Left renal pelvis (tissue), 4 donors: ENCODE measurements at regions not wholly inside any gene's neighbourhood (a gene's known extent, or its start where the extent isn't known, plus 50 kb on each side); places are given as distances from the start of the nearest gene placed in this dataset.

Source experiments
- DNase-seq, 4 donors: peaks; one replicate each; pipeline ENCODE4 v3.0.0-alpha.2; 2013; ENCODE audit warnings: low read depth in 4 of 4, low spot score in 3 of 4

DNA sequence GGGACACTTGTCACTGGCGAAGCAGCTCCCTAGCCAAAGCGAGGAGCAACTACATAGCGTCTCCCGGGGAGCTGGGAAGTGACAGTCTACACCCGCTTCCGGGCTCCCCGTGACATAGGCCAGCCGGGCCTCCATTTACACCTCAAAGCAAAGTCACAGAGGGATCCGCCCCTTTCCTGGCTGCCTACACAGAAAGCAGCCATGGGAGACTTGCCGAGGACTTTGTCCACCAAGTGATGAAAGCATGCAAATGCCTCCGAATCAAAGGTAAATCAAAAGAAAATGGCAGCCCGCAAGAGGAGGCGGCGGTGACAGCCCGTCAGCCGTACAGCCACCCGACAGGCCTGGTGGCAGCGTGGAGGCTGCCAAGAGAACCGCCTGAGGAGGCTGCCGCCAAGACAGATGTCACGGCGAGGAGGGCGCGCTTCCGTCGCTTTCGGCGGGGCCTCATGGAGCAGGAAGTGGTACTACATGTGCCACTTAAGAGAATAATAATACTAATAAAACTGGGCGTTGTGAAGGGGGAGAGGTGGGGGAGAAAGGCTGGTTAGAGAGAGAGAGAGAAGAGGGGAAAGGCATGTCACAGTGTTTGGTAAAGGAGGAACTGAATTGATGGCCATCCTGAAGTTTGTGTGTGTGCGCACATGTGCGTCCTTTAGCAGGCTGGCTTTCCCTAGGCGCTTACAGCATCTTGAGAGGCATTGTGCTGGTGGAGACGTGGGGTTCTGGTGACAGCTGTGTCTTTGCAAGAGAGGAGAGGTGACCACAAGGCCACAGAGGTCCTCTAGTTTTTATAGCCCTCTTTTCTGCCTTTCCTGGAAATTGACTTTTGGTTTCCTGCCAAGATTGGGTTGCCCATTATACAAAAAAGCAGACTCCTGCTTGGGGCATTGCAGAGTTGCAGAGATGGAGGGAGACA is 661.7 kb downstream of the VRK1 start:
- DNase-seq, result peak; percentile 16 to 37 (median 28)

DNA sequence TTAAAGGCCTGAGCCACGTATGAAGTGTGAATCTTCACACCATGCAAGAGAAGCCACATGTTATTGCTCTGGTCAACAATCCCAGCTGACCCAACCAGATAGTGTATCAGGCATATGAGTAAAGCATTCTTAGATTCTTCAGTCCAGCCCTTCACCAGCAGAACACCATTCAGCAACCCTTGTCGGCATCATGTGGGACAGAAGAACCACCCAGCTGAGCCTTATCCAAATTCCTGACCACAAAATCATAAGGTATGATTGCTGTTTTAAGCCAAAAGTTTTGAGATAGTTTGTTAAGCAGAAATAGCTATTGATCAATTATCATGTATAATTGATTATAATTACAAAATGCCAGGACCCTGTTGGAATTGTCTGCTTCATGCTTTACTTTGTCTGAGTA is 664.9 kb downstream of the VRK1 start:
- no peak for DNase-seq

DNA sequence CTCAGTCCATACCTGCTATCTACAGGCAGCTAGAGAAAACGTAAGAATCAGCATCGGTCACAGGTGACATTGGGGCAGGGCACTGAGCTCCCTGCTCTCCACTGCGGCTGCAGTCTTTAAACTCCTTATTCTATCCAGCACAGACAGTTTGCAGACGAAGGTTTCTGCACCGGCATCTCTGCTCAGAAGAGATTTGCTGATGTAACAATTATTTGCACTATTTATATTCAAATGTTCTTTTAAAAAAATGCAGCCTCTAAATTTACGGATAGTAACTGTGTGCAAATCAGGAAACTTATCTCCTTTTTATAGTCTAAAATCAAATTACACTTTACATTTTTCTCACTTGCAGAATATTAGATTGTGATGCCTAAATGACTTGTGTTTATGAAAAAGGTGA is 671.0 kb downstream of the VRK1 start:
- no peak for DNase-seq

DNA sequence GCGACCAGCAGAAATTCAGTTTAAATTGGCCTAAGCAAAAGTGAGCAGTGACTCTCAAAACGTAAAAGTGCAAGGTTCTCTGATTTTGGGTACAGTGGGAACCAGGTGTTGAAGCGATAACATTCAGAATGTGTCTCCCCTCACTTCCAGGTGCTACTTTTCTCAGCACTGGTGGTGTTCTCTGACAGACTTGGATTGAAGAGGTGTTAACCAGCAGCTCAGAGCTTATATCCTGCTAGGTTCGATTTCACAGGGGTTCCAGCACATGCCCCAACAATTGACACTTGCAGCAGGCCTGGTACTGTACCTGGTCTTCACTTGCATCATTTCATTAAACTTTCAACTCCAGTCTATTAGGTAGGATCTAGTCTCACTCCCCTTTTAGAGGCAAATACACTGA is 680.2 kb downstream of the VRK1 start:
- no peak for DNase-seq

DNA sequence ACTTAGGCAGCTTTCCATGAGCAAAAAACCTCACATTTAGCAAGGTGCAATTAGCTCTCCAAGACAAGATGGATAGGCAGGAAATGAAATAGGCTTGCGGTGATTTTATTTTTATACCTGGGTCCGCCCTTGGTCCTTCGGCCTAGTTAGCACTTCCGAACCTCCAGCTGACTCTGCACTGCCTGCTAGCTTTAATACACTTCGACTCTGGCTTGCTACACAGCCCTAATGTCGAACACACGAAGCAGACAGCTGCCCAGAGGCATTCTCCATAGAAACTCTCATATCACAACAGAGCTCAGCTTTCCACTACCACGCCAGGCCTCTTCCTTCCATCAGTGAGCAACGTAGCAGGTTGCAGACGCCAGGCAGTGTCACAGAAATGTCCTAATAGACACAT is 688.0 kb downstream of the VRK1 start:
- DNase-seq, result no peak

DNA sequence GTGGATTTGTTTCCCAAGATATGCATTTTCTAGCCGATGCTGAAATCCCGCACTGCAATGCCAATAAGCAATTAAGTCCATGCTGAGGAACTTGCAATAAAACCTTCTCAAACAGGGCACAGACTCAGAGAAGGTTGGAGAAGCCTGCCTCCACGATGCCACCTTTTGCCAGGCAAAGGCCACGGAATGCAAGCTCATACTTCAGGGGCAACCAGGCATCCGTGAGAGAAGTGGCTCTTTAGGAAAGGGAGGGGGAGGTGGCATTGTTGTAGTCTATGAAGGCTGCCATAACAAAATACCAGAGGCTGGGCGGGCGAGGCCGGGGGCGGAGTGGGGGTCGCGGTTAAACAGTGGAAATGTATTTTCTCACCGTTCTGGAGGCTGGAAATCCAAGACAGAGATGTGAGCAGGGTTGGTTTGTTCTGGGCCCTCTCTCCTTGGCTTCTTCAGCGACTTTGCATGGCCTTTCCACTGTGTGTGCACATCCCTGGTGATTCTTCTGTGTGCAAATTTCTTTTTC is 689.5 kb downstream of the VRK1 start:
- DNase-seq, result no peak

DNA sequence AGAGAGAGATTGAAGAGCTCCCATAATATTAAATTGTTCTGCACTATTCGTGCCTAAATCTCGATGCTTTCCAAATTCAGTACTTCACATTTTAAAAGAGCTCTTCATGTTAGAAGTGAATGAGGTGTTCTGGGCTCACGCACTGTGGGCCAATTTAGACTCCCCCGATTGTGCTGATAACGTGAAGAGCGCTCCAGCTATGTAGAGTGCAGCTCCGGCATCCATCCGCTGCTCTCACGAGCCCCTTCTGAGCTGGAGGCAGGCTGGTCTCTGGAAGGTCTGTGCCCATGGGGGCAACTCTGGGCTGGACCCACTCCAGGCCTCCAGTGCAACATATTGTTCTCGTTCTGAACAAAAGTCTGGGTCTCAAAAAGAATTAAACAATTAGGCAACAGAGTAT is 692.6 kb downstream of the VRK1 start:
- no peak for DNase-seq

DNA sequence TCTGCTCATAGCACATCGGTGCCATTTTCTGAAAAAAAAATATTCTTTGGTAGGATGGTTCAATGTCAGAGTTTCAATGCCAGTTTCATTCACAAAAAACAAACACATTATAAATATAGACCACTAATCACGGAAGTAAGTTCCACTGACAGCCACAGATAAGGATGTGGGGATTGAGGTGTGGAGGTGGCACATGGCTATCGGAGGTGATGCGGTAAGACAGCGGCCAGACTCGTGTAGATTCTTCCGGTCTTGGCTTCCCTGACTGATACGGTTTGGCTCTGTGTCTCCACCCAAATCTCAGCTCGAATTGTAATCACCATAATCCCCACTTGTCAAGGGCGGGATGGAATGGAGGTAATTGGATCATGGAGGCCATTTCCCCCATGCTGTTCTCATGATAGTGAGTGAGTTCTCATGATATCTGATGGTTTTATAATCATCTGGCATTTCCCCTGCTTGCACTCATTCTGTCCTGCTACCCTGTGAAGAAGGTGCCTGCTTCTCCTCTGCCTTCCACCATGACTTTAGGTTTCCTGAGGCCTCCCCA is 693.4 kb downstream of the VRK1 start:
- DNase-seq, result no peak

DNA sequence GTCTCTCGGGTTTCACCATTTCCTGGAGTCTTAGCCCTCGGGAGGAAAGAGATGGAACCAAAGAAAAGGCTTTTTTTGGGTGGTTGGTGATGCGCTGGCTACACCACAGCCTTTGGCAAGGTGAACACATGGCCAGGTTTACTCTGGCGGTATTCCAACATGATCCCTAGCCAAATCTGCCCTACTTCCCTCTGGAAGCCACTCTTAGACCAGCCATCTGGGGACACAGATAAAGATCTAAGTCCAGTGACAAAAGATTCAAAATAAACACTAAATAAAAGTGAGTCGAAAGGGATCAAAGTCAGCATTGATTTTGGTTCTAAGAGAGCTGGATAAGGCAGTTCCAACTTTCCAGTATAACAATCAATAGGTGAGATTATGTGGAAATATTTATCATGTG is 694.5 kb downstream of the VRK1 start:
- DNase-seq, result no peak

DNA sequence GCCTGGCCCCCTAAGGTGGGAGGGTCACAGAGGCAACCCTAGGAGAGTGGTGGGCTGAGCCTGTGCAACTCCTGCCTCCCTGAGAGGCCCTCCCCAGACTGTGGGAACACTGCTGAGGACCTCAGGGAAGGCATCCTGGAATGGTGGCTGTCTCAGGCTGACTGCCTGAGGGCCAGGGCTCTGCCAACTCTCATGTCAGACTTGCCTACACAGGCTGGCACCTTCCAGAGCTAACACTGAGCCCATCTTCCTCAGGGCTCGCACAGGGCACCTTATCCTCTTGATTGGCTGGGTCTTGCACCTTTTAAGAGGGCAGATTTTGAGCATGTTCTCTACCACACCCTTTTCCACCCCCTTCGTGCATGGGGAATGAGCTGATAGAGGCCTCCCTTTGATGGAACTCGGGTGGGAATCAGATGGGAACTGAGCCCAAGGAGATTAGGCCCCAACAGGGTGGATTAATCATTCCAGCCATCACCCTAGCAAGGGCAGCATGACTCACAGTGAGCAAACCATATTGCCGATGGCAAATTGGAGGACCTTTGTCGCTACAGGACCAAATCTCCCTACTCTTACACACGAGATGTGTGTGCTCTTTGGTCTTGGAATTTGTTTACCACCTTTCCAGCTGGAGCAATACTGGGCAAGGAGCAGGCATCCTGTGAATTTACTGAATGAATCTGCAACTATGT is 702.8 kb downstream of the VRK1 start:
- no peak for DNase-seq

DNA sequence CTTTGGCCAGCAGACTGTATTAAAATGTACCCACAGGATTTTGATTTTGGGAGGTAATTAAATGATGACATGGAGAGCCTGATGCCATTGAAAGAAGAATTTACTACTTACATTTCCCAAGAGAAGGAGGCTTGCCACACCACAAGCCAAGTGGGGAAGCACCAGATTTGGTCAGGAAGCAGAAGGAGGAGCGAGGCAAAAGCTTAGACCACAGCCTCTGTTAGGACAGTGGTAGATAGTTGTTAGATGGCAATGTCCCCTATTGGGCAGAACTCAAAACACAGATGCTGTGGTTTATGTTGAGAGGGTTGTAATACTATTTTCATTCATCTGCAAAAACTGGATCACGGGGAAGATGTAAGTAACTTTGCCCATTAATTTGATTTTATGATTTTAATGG is 709.4 kb downstream of the VRK1 start:
- no peak for DNase-seq

DNA sequence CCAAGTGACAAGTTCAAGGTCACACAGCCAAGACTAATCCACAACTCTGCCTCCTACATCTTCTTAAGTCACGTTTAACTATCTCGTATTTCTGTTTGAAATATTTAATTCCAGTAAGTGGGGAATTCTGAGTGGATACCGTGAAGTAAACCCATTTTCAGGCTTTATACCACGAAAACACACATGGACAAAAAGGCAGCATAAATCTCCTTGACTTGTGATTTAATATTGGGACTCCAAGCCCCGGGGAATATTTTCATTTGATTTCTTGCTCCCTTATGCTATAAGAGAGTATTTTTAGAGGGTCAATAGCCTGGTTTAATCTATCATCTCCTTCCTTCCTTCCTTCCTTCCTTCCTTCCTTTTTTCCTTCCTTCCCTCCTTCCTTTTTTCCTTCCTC is 716.7 kb downstream of the VRK1 start:
- no peak for DNase-seq

DNA sequence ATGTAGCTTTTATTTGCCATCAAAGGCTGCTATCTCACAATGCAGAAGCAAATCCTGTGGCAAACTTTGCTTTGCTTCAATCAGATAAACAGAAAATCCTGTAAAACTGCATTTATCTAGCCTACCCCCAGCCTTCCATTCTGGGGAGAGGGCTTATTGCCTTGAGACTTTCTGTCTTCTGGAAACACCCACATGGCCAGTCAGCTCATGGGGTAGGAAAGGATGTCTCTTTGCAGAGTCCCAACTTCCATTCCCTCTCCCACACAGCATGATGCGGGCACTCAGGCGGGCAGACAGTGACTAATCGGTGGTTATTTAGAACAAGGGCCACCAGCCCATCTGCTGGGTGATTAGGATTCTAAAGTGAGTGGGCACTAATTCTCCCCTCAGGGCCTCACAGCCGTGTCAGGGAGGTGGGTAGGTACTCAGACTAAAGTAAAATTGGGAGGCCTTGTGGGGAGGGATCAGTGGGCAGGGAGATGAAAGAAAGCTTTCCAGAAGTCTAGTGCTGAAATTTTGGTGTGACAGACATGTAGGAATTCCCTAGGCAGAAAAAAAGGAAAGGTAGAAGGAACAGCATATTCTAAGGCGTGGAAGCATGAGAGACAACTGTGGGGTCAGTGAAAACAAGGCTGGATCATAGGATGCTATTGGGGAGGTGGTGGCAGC is 720.5 kb downstream of the VRK1 start:
- no peak for DNase-seq

DNA sequence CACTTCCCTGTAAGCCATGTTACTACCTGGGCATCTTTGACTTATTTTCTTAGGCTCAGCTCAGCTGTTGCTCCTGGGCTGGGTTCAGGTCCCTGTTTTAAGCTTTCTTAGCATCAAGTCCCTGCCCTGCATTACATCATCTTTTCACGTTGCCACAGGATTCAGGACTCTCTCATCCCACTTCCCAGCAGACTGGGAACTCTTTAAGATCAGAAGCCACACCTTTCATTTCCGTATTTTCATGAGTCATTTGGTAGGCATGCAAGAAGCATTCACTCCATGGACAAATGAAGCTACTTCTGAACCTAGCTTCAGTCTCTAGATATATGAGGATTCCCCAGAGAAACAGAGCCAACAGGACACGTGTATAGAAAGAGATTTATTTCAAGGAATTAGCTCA is 726.8 kb downstream of the VRK1 start:
- no peak for DNase-seq

DNA sequence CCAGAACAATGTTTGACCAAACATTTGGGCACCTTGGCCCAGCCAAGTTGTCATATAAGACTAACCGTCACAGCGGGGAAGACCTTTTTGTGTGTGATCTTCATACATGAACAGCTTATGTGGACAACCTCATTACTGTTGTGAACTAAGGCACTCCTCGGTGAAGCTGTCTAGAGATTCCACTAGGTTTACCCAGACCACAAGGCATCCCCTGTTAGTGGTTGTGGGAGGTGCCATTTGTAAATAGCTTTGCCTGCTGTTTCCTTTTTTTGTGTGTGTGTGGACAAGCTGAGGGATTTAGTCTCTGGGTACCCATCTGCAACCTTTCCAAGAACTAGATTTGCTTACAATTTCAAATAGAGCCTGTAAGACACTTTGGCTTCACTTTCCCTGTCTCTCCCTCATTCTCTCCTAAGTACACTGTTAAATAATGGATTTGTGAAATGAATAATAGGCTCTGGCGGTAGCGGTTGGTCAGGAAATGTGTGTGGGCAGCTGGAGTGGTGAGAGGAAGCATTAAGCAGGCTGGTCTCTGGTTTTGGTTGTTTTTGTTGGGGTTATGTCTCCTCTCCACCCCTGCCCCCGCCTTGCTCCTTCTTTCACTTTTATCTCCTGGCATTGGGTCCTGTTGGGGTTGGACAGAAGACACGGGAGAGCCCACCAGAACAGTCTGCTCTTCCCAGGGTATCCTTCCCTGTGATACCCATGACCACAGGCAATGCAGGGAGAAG is 727.6 kb downstream of the VRK1 start:
- DNase-seq, result no peak

DNA sequence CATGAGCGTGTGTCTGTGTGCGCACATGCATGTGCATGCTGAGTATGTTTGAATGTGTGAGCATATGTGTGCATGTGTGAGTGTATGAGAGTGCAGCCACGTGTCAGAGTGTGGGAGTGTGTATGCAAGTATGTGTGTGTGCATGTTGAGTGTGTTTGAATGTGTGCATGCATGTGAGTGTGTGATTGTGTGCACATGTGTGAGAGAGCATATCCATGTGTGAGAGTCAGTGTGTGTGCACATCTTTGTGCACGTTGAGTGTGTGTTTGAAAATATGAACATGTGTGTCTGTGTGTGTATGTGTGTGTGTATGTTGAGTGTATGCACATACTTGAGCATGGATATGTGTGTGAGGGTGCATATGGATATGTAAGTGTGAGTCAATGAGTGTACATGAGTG is 730.8 kb downstream of the VRK1 start:
- DNase-seq, result no peak

DNA sequence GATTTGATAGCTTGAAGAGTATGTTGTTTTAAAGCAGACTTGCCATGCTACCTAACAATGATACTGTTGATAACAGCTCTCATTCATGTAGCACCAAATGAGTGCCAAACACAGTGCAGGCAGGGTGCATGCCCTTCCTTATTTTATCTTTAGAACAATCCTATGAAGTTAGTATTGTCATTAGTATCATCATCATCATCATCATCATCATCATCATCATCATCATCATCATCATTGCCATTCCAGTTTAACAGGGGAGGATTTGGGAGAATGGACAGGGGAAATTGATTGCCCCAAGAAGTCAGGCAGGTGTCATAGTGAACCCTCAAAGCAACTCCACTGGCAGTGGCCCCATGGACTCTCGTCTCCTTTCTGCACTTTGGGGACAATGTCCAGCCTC is 734.9 kb downstream of the VRK1 start:
- DNase-seq, result no peak

DNA sequence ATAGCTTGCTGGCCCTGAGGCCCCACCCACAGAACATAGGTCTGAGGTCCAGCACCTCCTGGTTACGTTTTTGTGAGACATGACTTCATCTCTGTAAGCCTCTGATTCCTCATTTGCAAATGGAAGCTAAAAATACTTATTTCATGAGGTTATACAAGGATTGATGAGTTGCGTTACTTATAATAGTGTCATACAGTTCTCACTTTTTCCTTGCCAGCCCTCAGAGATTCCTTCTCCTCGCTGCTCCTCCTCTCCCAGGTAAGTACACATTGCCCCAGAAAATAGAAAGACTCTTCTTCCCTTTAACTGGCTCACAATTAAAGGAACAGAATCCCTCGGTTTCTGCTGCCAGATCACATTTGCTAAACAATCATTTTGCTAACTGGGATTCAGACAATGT is 739.2 kb downstream of the VRK1 start:
- DNase-seq, result no peak

DNA sequence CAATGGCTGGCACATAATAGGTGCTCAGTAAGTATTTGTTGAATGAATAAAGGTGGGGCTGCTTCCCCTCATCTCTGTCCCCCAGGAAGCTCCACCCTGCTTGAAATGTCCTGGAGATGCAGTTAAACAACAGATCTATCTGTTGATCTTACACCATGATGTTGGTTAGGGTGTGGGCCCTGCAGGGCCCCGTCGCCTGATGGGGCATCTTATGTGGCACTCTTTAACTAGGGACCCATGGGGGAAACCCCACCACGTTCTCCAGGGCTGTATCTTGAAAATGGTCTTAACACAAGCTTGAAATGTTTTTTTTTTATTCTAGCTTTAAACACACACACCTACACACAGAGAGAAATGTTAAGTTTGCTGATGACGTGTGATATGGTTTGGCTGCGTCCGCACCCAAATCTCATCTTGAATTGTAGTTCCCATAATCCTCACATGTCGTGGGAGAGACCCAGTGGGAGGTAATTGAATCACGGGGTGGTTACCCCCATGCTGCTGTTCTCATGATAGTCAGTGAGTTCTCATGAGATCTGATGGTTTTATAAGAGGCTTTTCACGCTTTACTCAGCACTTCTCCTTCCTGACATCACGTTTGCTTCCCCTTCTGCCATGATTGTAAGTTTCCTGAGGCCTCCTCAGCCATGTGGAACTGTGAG is 741.7 kb downstream of the VRK1 start:
- DNase-seq, result no peak

DNA sequence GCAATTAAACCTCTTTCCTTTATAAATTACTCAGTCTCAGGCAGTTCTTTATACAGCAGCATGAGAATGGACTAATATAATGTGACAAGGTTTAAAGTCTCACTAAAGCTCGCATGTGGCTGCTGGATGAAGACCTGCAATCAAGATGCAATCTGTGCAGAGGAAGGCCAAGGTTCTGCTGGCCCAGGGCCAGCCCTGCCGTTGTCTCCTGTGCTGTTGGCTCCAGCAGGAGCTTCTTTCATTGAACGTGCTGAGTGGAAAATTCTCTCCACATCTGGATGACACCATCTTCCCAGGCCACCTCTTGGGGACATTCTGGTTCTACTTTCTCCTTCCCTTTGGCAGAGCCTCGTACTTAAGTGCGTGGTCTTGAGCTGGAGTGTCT is 742.2 kb downstream of the VRK1 start:
- no peak for DNase-seq
